Stimulated activated CD8-positive, alpha-beta memory T cell treated with anti-CD3 and anti-CD28 coated beads, Interleukin-2, amount 100 ng/mL, for 48 hours (primary cell): ENCODE measurements at regions not wholly inside any gene's neighbourhood (a gene's known extent, or its start where the extent isn't known, plus 50 kb on each side); places are given as distances from the start of the nearest gene placed in this dataset.

Experiments used
- DNase-seq, 2 donors: peaks; one replicate each; pipeline ENCODE4 v3.0.0-alpha.2; 2020; ENCODE audit warnings: low read depth in 2 of 2

GRCh38 chr20:43241057-43241702 is 51.5 kb upstream of the PTPRT start:
- DNase-seq = no peak
